Lower leg skin (tissue), 3 donors: ENCODE measurements at regions not wholly inside any gene's neighbourhood (a gene's known extent, or its start where the extent isn't known, plus 50 kb on each side); places are given as distances from the start of the nearest gene placed in this dataset.

ENCODE experiments used
- POLR2A ChIP-seq, 2 donors: fragments of 450-650 bp; IDR thresholded peaks; one replicate each; pipeline ENCODE4 v1.6.1; 2016 to 2017; ENCODE audit warnings: antibody characterized with exemption in 2 of 2, mild to moderate bottlenecking in 1 of 2, moderate library complexity in 1 of 2
- TF ChIP-seq, protein P1 (sequence below), 3 donors: fragments of 450-650 bp; IDR thresholded peaks; one replicate each; pipeline ENCODE4 v1.5.1; 2016; ENCODE audit warnings: antibody characterized with exemption in 3 of 3, mild to moderate bottlenecking in 3 of 3, moderate library complexity in 2 of 3

DNA sequence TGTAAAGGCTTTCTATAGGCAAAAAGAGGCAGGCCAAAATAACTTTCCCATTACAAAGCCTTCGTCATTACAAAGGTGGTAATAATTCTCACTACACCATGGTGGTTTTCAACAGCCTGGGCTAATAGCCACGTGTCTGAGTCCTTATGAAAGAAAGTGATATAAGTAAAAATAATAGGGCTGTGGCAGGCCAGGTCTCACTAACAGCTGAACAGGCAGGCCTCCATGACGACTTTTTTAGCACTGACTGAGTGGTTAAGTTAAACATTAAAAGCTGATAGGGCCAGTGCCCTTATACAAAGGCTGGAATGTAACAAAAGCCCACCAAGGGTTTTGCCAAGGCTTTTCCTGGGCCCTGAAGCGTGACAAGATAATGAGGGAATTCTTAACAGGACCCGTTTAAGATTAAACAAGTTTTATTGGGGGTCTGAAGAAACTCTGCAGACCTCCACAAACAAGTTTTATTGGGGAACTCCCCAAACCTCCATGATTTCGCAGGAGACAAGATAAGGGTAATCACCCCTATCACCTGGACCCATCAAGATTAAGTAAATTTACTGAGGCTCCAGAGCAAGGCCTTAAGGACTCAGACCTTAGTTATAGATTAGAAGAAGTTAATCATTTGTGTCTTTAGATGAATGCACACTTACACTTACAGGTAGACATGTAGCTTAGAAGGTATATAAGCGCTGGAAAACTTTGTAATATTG is 412.9 kb downstream of the CHSY3 start:
- TF ChIP-seq, protein P1, sequence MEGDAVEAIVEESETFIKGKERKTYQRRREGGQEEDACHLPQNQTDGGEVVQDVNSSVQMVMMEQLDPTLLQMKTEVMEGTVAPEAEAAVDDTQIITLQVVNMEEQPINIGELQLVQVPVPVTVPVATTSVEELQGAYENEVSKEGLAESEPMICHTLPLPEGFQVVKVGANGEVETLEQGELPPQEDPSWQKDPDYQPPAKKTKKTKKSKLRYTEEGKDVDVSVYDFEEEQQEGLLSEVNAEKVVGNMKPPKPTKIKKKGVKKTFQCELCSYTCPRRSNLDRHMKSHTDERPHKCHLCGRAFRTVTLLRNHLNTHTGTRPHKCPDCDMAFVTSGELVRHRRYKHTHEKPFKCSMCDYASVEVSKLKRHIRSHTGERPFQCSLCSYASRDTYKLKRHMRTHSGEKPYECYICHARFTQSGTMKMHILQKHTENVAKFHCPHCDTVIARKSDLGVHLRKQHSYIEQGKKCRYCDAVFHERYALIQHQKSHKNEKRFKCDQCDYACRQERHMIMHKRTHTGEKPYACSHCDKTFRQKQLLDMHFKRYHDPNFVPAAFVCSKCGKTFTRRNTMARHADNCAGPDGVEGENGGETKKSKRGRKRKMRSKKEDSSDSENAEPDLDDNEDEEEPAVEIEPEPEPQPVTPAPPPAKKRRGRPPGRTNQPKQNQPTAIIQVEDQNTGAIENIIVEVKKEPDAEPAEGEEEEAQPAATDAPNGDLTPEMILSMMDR (IDR thresholded peaks at IDR 0.05): no peak
- TF ChIP-seq POLR2A (IDR thresholded peaks at IDR 0.05): no peak
